SU-DHL-6 (cell line): ENCODE measurements at regions not wholly inside any gene's neighbourhood (a gene's known extent, or its start where the extent isn't known, plus 50 kb on each side); places are given as distances from the start of the nearest gene placed in this dataset.

Experiments
- CTCF ChIP-seq: fragments of 200-600 bp; sonication (generic); IDR thresholded peaks from one replicate; pipeline ENCODE4 v1.5.1; 2017; ENCODE audit warnings: antibody characterized with exemption, mild to moderate bottlenecking, low read length, moderate library complexity; ENCODE audit not compliant: insufficient read depth, poor library complexity, severe bottlenecking
- EZH2phosphoT487 ChIP-seq: fragments of 200-600 bp; sonication (generic), shearing (Covaris generic); conservative IDR thresholded peaks from 2 replicates; pipeline ENCODE4 v1.6.1; 2018; ENCODE audit warnings: mild to moderate bottlenecking, antibody characterized with exemption, low read length, moderate library complexity, mixed read lengths

DNA sequence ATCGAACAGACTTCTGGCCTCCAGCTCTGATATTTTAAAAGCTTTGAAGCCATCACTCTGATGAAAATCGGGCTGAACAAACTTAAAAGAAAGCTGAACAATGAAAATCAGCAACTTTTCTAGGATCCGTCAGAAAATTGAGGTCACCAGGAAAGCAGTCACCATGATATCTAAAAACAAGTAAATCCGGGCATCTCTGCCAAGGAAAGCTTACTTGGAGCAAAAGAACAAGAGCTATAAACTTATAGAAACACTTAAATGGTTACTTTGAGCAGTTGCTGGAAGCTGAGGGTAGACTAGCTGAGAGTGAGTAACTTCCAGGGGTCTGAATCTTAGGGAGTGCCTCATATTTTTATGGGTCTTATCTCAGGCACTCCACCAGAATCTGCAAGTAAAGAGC, 1043.0 kb upstream of the CDH18 start:
- TF ChIP-seq EZH2phosphoT487, result no peak
- TF ChIP-seq CTCF, result no peak
